ENCODE measurements at regions not wholly inside any gene's neighbourhood (a gene's known extent, or its start where the extent isn't known, plus 50 kb on each side); places are given as distances from the start of the nearest gene placed in this dataset.

- DNase-seq (ENCODE audit: low read depth) = no peak
Measured at GRCh38 chr2:8479298-8479697, 202.6 kb upstream of the ID2 start.

DNA sequence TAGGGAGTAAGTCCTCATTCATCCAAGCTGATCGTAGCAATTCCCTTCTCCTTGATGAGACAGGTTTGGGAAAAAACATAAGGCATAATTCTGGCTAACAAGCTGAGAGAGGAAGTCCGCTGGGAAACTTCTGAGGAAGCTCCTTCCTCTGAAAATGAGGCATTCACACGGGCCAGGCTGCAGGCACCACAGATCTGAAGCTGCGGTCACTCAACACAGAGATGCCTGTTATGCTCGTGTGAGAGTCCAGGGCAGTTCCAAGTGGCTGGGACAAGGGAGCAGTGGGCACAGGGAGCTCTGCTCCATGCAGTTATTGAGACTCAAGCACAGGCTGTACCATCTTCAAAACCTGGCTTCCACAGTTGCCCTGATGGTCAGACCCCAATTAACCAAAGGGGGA, 200.9 kb upstream of the ID2 start:
- DNase-seq (ENCODE audit: low read depth) = no peak

GRCh38 chr2:8481463-8482009, 200.3 kb upstream of the ID2 start:
- DNase-seq (ENCODE audit: low read depth) = no peak

DNA sequence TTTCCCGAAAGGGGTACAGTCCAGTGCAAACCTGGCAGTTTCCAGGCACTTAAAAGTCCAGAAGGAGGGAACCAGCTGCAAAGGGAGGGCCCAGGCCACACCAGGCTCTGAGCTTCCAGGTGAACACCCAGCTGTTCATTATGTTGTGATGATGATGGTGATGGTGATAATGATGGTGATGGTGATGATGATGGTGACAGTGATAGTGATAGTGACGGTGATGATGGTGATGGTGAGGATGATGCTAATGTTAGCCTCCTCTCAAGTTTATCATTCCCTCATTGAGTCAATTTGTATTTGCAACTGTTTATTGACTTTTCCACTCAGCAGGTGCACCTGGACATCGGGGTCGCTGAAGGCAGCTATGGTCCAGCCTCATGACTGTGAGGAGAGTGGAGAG, 199.4 kb upstream of the ID2 start:
- no peak for DNase-seq (ENCODE audit: low read depth)

GRCh38 chr2:8484502-8485283, 197.2 kb upstream of the ID2 start:
- DNase-seq (ENCODE audit: low read depth) = no peak

DNA sequence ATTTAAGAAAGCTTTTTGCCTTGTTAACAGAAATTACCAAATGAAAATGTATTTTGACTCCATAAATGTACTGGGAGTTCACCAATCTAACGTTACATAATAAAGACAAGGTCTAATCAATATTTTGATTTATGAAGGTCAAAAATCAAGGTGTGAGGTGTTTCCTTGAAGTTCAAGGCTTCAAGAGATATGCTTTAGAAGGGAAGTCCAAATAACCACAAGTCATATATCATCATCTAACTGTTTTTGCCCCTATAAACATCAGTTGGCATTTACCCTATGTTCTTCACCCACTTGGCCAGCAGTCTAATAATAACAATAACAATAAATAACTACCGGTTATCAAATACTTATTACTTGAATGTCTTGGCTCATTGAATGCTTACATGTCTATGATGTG, 196.1 kb upstream of the ID2 start:
- no peak for DNase-seq (ENCODE audit: low read depth)

DNA sequence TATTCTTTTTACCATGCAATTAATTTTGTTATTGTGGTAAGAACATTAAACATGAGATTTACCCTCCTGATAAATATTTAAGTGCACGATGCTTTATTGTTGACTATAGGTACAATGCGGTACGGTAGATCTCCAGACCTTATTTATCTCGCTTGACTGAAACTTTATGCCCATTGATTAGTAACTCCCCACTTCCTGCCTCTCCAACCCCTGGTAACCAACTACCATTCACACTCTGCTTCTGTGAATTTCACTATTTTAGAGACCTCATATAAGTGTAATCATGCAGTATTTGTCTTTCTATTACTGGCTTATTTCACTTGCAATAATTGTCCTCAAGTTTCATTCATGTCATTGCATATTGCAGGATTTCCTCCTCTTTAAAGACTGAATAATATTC, 195.7 kb upstream of the ID2 start:
- DNase-seq (ENCODE audit: low read depth) = no peak

DNA sequence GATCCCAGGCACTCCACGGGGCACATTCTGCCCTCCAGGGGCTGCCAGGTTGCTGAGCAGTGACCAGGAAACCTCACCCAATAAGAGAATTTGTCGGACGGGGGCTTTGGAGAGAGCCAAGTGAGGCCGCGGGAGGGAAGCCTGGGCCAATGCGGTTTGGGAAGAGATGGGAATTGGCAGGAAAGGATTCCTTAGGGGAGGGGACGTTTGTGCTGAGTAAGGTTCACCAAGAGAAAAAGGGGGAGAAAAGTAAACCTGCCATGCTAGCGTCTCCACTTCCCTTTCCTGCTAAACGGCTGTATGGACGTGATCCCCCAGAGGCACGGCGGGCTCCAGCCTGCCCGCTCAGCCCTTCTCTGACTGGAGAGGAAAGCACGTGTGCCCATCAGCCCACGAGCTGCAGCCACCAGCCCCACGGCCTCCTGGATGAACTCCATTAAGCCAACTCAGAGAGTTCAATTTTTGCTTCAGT, 194.4 kb upstream of the ID2 start:
- no peak for DNase-seq (ENCODE audit: low read depth)

DNA sequence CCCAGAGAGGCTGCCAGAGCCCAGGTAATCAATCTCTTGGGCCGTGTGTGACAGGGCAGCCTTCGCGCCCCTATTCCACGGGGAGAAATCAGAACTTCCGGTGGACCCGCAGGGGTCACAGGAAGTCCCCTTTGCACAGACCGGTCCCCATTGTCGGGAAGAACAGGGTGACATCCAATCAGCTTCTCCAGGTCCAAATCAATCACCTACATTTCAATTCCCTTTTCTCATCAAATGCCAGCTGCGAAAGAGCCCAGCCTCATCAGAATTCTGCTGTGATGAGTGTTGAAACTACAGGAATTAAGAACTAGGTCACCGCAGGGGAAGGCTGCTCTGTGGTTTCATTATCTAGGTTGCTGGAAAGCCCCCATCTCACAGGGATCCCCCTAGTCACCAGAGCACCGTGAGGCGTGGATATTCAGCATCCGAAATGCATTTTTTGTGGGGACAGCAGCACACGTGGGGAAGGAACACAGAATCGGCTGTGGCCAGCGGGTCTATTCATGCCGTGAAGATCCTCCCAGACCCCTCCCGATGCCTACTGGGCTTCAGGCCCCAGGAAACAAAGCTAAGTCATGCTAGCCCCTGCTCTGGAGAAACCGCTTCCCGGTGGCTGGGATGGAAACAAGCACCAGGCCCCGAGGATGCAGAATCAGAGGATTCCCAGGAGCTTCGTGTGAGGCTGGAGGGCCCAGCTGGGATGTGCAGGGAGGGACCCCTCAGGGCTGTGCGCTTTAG, 193.7 kb upstream of the ID2 start:
- no peak for DNase-seq (ENCODE audit: low read depth)

- no peak for DNase-seq (ENCODE audit: low read depth)
Measured at GRCh38 chr2:8489221-8489620, 192.6 kb upstream of the ID2 start.

GRCh38 chr2:8489751-8490150, 192.1 kb upstream of the ID2 start:
- no peak for DNase-seq (ENCODE audit: low read depth)

DNA sequence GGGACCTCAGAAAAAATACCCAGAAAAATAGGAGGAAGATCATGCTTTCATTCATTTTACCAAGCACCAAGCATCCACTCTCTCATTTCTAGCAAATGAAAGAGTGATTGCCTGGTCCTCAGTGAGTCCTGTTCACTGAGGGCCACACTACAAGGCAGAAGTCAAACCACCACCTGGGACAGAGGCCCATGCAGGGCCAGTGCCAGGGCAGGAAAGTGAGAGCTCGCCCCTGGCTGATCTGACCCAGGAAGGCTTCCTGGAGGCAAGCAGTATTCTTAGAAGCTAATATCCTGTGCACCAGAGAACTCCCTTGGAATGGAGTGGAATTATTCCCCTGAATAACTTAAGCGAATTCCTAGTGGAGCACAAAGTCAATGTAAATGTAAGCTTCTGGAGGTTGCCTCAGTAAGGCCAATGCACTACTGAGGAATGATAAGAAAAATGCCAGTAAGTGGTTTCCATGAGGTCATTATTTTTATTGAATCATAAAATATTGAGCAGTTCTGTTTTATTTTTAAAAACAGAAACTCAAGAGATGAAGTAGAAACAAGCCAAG, 191.6 kb upstream of the ID2 start:
- DNase-seq (ENCODE audit: low read depth) = no peak

- DNase-seq (ENCODE audit: low read depth) = no peak
Measured at GRCh38 chr2:8491296-8492027, 190.4 kb upstream of the ID2 start.

DNA sequence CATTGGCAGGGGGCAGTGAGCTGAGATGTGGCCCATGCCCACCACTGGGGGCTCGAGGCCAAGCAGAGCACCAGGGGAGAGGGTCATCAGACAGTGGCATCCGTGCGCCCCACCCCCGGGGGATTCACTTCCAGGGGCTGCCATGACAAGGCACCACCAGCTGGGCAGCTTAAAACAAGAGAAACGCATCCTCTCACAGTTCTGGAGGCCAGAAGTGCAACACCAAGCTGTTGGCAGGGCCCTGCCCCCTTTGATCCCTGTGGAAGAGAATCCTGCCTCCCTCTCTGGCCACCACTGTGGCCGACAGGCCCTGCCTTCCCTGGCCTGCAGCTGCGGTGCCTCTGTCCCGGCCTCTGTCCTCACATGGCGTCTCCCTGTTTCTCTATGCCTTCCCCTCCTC, 187.7 kb upstream of the ID2 start:
- DNase-seq (ENCODE audit: low read depth) = no peak

- DNase-seq (ENCODE audit: low read depth) = peak; percentile 53
Measured at GRCh38 chr2:8494589-8494988, 187.3 kb upstream of the ID2 start.

- DNase-seq (ENCODE audit: low read depth) = peak; percentile 55
Measured at GRCh38 chr2:8495189-8495989, 186.5 kb upstream of the ID2 start.

- no peak for DNase-seq (ENCODE audit: low read depth)
Measured at GRCh38 chr2:8496079-8496478, 185.8 kb upstream of the ID2 start.

DNA sequence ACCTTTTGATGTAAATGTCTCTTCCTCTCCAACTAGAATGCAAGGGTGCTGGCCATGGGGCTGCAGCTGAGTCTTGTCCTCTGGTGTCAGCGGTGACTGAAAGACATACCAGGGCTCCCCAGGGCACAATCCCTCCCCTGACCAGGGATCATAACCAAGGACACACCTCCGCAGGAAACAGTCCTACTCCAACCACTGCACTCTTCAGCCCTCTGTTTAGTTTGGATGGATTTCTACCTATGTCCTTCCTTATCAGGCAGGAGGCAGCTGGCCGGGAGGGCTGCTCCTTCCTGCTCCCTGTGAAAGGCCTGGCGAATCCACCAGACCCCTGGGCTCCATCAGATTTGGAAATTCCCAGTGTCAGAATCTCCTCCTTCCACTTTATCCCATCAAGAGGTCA, 185.2 kb upstream of the ID2 start:
- no peak for DNase-seq (ENCODE audit: low read depth)

GRCh38 chr2:8498994-8499393, 182.9 kb upstream of the ID2 start:
- no peak for DNase-seq (ENCODE audit: low read depth)

- no peak for DNase-seq (ENCODE audit: low read depth)
Measured at GRCh38 chr2:8500124-8501054, 181.5 kb upstream of the ID2 start.

Data from HT1080 (cell line).